Hepatocyte (in vitro differentiated cells): ENCODE measurements at regions not wholly inside any gene's neighbourhood (a gene's known extent, or its start where the extent isn't known, plus 50 kb on each side); places are given as distances from the start of the nearest gene placed in this dataset.

ENCODE experiments used
- CTCF ChIP-seq: fragments of 200-600 bp; sonication (generic); IDR thresholded peaks from 2 replicates; pipeline ENCODE4 v1.5.1; 2016; ENCODE audit warnings: antibody characterized with exemption, mild to moderate bottlenecking; ENCODE audit not compliant: poor library complexity
- EZH2 ChIP-seq: fragments of 200-600 bp; sonication (generic); IDR thresholded peaks from 2 replicates; pipeline ENCODE4 v1.6.1; 2016; ENCODE audit warnings: antibody characterized with exemption, mild to moderate bottlenecking, borderline replicate concordance

GRCh38 chr10:52566471-52567246 lies 205.9 kb downstream of the MBL2 start:
- TF ChIP-seq CTCF (peak; percentile 50), EZH2 (no peak)
